GM19395 (cell line): ENCODE measurements at regions not wholly inside any gene's neighbourhood (a gene's known extent, or its start where the extent isn't known, plus 50 kb on each side); places are given as distances from the start of the nearest gene placed in this dataset.
"Not testable (repeated sequence)": the region's sequence is repeated elsewhere in the genome, so short reads cannot be mapped to it uniquely, and the experiment has no call there.

Experiments used
- ATAC-seq: cut with Tn5 transposase; IDR thresholded peaks from one replicate; pipeline ENCODE4 v1.9.1; 2021; ENCODE audit warnings: mild to moderate bottlenecking, moderate library complexity; ENCODE audit not compliant: unreplicated experiment

GRCh38 chrX:92081250-92081649 is 302.1 kb downstream of the PCDH11X start:
- not testable (repeated sequence) for ATAC-seq

- not testable (repeated sequence) for ATAC-seq
Observed at GRCh38 chrX:92090756-92091155, 311.6 kb downstream of the PCDH11X start.

GRCh38 chrX:92098136-92098535 is 319.0 kb downstream of the PCDH11X start:
- not testable (repeated sequence) for ATAC-seq

GRCh38 chrX:92100095-92100494 is 320.9 kb downstream of the PCDH11X start:
- ATAC-seq = not testable (repeated sequence)

- ATAC-seq = not testable (repeated sequence)
Observed at GRCh38 chrX:92105693-92106092, 326.5 kb downstream of the PCDH11X start.

GRCh38 chrX:92106671-92107070 is 327.5 kb downstream of the PCDH11X start:
- not testable (repeated sequence) for ATAC-seq

- not testable (repeated sequence) for ATAC-seq
Observed at GRCh38 chrX:92110410-92110911, 331.3 kb downstream of the PCDH11X start.

- ATAC-seq = not testable (repeated sequence)
Observed at GRCh38 chrX:92117701-92118100, 338.5 kb downstream of the PCDH11X start.

GRCh38 chrX:92163035-92163434 is 383.9 kb downstream of the PCDH11X start:
- not testable (repeated sequence) for ATAC-seq

- no peak for ATAC-seq
Observed at GRCh38 chrX:92209936-92210335, 430.8 kb downstream of the PCDH11X start.

GRCh38 chrX:92213786-92214185 is 434.6 kb downstream of the PCDH11X start:
- ATAC-seq = no peak

- ATAC-seq = not testable (repeated sequence)
Observed at GRCh38 chrX:92215011-92215410, 435.8 kb downstream of the PCDH11X start.

- no peak for ATAC-seq
Observed at GRCh38 chrX:92224406-92224805, 445.2 kb downstream of the PCDH11X start.

- no peak for ATAC-seq
Observed at GRCh38 chrX:92230628-92231027, 451.5 kb downstream of the PCDH11X start.

GRCh38 chrX:92231391-92231790 is 452.2 kb downstream of the PCDH11X start:
- ATAC-seq = no peak

GRCh38 chrX:92232182-92232581 is 453.0 kb downstream of the PCDH11X start:
- peak; percentile 61 for ATAC-seq

GRCh38 chrX:92241249-92241648 is 462.1 kb downstream of the PCDH11X start:
- ATAC-seq = no peak

GRCh38 chrX:92247076-92247475 is 467.9 kb downstream of the PCDH11X start:
- no peak for ATAC-seq

GRCh38 chrX:92249125-92249524 is 469.9 kb downstream of the PCDH11X start:
- ATAC-seq = no peak

- no peak for ATAC-seq
Observed at GRCh38 chrX:92260102-92260501, 480.9 kb downstream of the PCDH11X start.

GRCh38 chrX:92270936-92271855 is 492.0 kb downstream of the PCDH11X start:
- no peak for ATAC-seq

- not testable (repeated sequence) for ATAC-seq
Observed at GRCh38 chrX:92278556-92278955, 499.4 kb downstream of the PCDH11X start.
